Heart right ventricle (tissue), 16 donors: ENCODE measurements at regions not wholly inside any gene's neighbourhood (a gene's known extent, or its start where the extent isn't known, plus 50 kb on each side); places are given as distances from the start of the nearest gene placed in this dataset.
"Not testable (repeated sequence)": the region's sequence is repeated elsewhere in the genome, so short reads cannot be mapped to it uniquely, and the experiment has no call there.

Experiments used
- ATAC-seq, 8 donors: fragments of 200-7000 bp; cut with Tn5 transposase; one replicate each; pipeline ENCODE4 v1.9.1; 2020; ENCODE audit warnings: mild to moderate bottlenecking in 8 of 8, moderate library complexity in 8 of 8, moderate number of reproducible peaks in 1 of 8
- DNase-seq, 2 donors: peaks; one replicate each; pipeline ENCODE4 v3.0.0-alpha.2; 2020
- H3K27ac ChIP-seq, 10 donors: fragments of 200-600 bp; sonication (generic) in 2 of 10; one replicate each; pipeline versions ENCODE4 v1.5.0 to v1.8.0; 2020 to 2022; ENCODE audit warnings: mild to moderate bottlenecking in 3 of 10
- H3K27me3 ChIP-seq, 7 donors: fragments of 200-600 bp; one replicate each; pipeline ENCODE4 v1.8.0; 2021 to 2022; ENCODE audit warnings: mild to moderate bottlenecking in 2 of 7
- H3K36me3 ChIP-seq, 9 donors: fragments of 200-600 bp; sonication (generic) in 1 of 9; one replicate each; pipeline versions ENCODE4 v1.5.0 to v1.8.0; 2020 to 2022; ENCODE audit warnings: mild to moderate bottlenecking in 2 of 9
- H3K4me1 ChIP-seq, 9 donors: fragments of 200-600 bp; sonication (generic) in 1 of 9; one replicate each; pipeline versions ENCODE4 v1.5.0 to v1.8.0; 2020 to 2022; ENCODE audit warnings: mild to moderate bottlenecking in 4 of 9
- H3K4me3 ChIP-seq, 10 donors: fragments of 200-600 bp; sonication (generic) in 2 of 10; one replicate each; pipeline versions ENCODE4 v1.5.0 to v1.8.0; 2020 to 2022; ENCODE audit warnings: mild to moderate bottlenecking in 7 of 10, moderate library complexity in 2 of 10
- H3K9me3 ChIP-seq, 11 donors: fragments of 200-600 bp in 10 of 11; sonication (generic) in 2 of 11; one replicate each; pipeline versions ENCODE4 v1.5.0 to v1.8.0; 2013 to 2022; ENCODE audit warnings: mild to moderate bottlenecking in 2 of 11, control low read depth in 1 of 11, moderate library complexity in 1 of 11
- CTCF ChIP-seq, 9 donors: fragments of 200-600 bp; sonication (generic) in 2 of 9; IDR thresholded peaks; one replicate each; pipeline versions ENCODE4 v1.5.0 to v1.8.0; 2021 to 2022; ENCODE audit warnings: antibody characterized with exemption in 9 of 9, mild to moderate bottlenecking in 5 of 9, moderate library complexity in 1 of 9
- WGBS, 2 donors: extraction: QIAGEN DNeasy Blood & Tissue Kit; methylation state at CpG; one replicate each; pipeline ENCODE4 v1.1.7; 2013; ENCODE audit warnings: inconsistent platforms in 1 of 2; 5-methylcytosine and 5-hydroxymethylcytosine counted together
- intact Hi-C, 10 donors: fragments of 100-400 bp; cut with DNase I; formaldehyde crosslinking; loops; one replicate each; pipeline versions ENCODE4 v1.11.1 to v1.14.2; 2022
- donor health status: Arrhythmogenic right ventricular cardiomyopathy.
- donor health status: ischemic (EF 13 %, LVEDD 7.1; RV severe dilation, severe dysfunction).
- donor health status: healthy with polysubstance abuse.
- donor health status: DM: no; HTN: yes; CAD: no.
- donor health status: DM: no; HTN: no; CAD: no.
- donor health status: ischemic (EF 25% LVEDD 6.9; RV normal size, moderate dysfunction).
- donor health status: ischemic (EF 25% LVEDD 5.7; RV mildly dilated, moderate dysfunction).
- donor health status: healthy.
- donor health status: DM: yes; HTN: yes; CAD: no.
- donor health status: Ischemic cardiomyopathy.
- donor health status: ischemic (EF 35%, LVEDD 5.7; RV mildly dilated, moderate dysfunction).
- donor health status: nonischemic (EF 11% LVEDD 7.7; RV severe dilation, severe dysfunction).
- donor health status: DM: yes; HTN: yes; CAD: no.
- donor health status: PGD.
- donor health status: ischemic (EF 29% LVEDD 5.4; RV normal size, mild dysfunction).
- donor health status: nonischemic (EF 23%, LVEDD 6.1; RV moderate dilation, normal function).

GRCh38 chr17:77061669-77062068, 79.1 kb upstream of the SEC14L1 start:
- Histone ChIP-seq H3K36me3 (no peaks in the 10 kb centered on the region), H3K4me1 (peaks cover 0 to 2% (median 0%) of the 10 kb centered on the region in 9 donors), H3K27me3 (peaks cover 0 to 52% (median 23%) of the 10 kb centered on the region in 7 donors), H3K9me3 (no peaks in the 10 kb centered on the region), H3K27ac (no peak overlapping the region), H3K4me3 (no peak overlapping the region)
- no peak for TF ChIP-seq CTCF (IDR thresholded peaks at IDR 0.05)
- intact Hi-C loops: no loop called here
- ATAC-seq (no peak), DNase-seq (no peak)
- 67 to 74% methylated on average over 10 of the region's 10 CpGs for WGBS, 2 donors

GRCh38 chr17:77064598-77064997, 76.2 kb upstream of the SEC14L1 start:
- H3K27me3 ChIP-seq: peaks cover 0 to 58% (median 37%) of the 10 kb centered on the region in 7 donors
- H3K4me3 ChIP-seq: no peak overlapping the region
- DNase-seq (no peak), ATAC-seq (no peak)
- no peaks in the 10 kb centered on the region for H3K9me3 ChIP-seq
- no peak overlapping the region for H3K27ac ChIP-seq
- no peaks in the 10 kb centered on the region for H3K36me3 ChIP-seq
- 72% methylated on average over 5 of the region's 5 CpGs for WGBS, 2 donors
- intact Hi-C loops: no loop called here
- no peak for TF ChIP-seq CTCF (IDR thresholded peaks at IDR 0.05)
- peaks cover 0 to 3% (median 0%) of the 10 kb centered on the region in 9 donors for H3K4me1 ChIP-seq

GRCh38 chr17:77066165-77066564, 74.6 kb upstream of the SEC14L1 start:
- intact Hi-C loops: loop anchor here in 2 of 10 donors (5.0 kb wide), 2 partner anchors 199 to 249 kb away; partner anchors contain the start of gene MGAT5B (in 1 of the 2)
- Histone ChIP-seq H3K27ac (no peak overlapping the region), H3K9me3 (no peaks in the 10 kb centered on the region), H3K4me1 (peaks cover 0 to 3% (median 0%) of the 10 kb centered on the region in 9 donors), H3K4me3 (no peak overlapping the region), H3K36me3 (no peaks in the 10 kb centered on the region), H3K27me3 (peaks cover 0 to 50% (median 31%) of the 10 kb centered on the region in 7 donors)
- ATAC-seq: no peak
- DNase-seq: no peak
- TF ChIP-seq CTCF (IDR thresholded peaks at IDR 0.05): no peak
- WGBS, 2 donors: 80 to 86% methylated on average over 2 of the region's 2 CpGs

- ATAC-seq (peak in 6 of 8 donors; percentile 55 to 69 (median 63)), DNase-seq (peak; percentile 30 to 49)
- not testable (repeated sequence) for H3K9me3 ChIP-seq, H3K4me1 ChIP-seq, H3K36me3 ChIP-seq, H3K4me3 ChIP-seq, H3K27ac ChIP-seq
- intact Hi-C loops: loop anchor here in 2 of 10 donors (5.0 kb wide), 2 partner anchors 200 to 250 kb away; partner anchors contain the start of gene MGAT5B (in 1 of the 2)
- WGBS, 2 donors: 30 to 32% methylated on average over 10 of the region's 10 CpGs
- peak; percentile 68 to 89 (median 82) for TF ChIP-seq CTCF (IDR thresholded peaks at IDR 0.05)
- H3K27me3 ChIP-seq: peaks cover 0 to 51% (median 24%) of the 10 kb centered on the region in 7 donors
These were observed 73.9 kb upstream of the SEC14L1 start for GRCh38 chr17:77066726-77067409.
